NB4 (cell line): ENCODE measurements at regions not wholly inside any gene's neighbourhood (a gene's known extent, or its start where the extent isn't known, plus 50 kb on each side); places are given as distances from the start of the nearest gene placed in this dataset.

Experiments used
- DNase-seq: peaks from one replicate; pipeline ENCODE4 v3.0.0; 2010; ENCODE audit warnings: low read depth
- H3K4me3 ChIP-seq: one replicate; pipeline ENCODE4 v1.5.1; 2011; ENCODE audit warnings: mild to moderate bottlenecking, low read depth, low read length, moderate library complexity
- MYC ChIP-seq: IDR thresholded peaks from 2 replicates; pipeline ENCODE4 v1.6.1; 2011; ENCODE audit warnings: low read depth, low read length
- POLR2A ChIP-seq: IDR thresholded peaks from 2 replicates; pipeline ENCODE4 v1.6.1; 2011; ENCODE audit warnings: mild to moderate bottlenecking; ENCODE audit not compliant: insufficient read length; ENCODE audit errors: extremely low read depth
- TF ChIP-seq, protein P1 (sequence below): IDR thresholded peaks from 2 replicates; pipeline ENCODE4 v1.6.1; 2011; ENCODE audit warnings: low read depth, low read length
- TF ChIP-seq, protein P2 (sequence below): IDR thresholded peaks from one replicate; pipeline ENCODE4 v1.5.1; 2012; ENCODE audit warnings: low read depth, low read length

DNA sequence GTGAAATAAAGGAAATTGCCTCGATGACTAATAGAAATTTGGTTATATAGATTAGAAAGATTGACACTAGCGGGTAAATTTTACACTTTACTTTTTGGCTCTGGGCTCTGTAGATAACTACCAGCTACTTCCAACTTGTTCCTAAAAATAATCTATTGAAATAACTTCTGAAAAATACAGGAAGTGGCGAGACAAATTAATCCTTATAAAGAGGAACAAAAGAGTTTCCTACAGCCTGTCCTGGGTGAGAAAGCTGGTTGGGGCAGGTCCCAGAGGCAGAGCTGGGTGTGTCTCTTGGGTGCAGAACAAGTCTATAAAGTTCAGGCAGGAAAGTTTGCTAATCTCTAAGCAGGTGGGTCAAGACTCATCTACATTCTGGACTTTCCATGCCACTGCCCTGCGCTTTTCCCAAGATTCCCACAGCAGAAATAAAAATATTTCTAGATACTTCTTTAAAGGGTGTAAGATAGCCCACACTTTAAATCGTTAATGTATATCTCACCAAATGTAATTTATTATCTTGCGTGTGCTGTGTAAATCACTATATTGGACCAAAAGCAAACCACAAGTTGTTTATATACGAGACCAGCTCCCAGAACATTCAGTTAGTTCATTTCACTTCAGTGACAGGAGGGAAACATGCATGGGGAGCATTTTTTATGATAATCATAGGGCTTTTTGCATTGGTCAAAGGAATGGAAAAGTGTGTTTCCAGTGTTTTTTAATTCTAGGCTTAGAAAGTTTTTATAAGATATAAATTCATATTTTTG is 70.1 kb upstream of the NRIP1 start:
- no peak overlapping the region for H3K4me3 ChIP-seq
- TF ChIP-seq MYC = no peak
- DNase-seq = peak; percentile 1

DNA sequence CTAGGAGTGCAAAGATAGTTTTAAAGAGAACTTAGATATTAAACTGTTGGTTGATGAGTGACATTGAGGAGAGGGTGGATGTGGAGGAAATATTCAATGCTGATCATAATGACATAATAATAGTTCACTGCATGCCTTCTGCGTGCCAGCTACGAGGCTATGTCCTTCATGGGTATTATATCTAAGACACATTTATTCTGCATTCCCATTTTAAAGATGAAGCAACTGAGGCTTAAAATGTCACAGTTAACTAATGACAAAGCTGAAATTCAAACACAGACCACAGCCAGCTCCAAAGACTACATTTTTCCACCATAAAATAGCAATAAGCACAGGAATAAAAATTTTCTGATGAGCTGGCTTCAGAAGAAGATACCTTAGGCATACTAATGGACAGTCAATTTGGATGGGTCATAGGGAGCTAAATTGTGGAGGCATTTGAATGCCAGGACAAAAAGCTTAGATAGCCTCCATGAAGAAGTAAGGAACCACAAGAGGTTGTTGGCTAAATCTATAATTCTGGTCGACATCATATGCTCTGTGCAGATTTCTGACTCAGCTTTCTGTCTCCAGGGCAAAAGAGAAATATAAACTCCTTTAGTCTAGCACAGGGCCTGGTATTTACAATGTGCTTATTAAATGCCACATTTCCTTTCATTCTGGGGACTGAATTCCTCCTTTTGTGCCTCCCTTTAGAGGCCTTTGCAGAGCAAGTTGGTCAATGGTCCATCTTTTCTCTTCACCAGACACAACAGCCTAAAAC is 71.2 kb upstream of the NRIP1 start:
- H3K4me3 ChIP-seq = no peak overlapping the region
- TF ChIP-seq, protein P1, sequence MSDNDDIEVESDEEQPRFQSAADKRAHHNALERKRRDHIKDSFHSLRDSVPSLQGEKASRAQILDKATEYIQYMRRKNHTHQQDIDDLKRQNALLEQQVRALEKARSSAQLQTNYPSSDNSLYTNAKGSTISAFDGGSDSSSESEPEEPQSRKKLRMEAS = no peak
- no peak for TF ChIP-seq MYC
- no peak for TF ChIP-seq POLR2A
- TF ChIP-seq, protein P2, sequence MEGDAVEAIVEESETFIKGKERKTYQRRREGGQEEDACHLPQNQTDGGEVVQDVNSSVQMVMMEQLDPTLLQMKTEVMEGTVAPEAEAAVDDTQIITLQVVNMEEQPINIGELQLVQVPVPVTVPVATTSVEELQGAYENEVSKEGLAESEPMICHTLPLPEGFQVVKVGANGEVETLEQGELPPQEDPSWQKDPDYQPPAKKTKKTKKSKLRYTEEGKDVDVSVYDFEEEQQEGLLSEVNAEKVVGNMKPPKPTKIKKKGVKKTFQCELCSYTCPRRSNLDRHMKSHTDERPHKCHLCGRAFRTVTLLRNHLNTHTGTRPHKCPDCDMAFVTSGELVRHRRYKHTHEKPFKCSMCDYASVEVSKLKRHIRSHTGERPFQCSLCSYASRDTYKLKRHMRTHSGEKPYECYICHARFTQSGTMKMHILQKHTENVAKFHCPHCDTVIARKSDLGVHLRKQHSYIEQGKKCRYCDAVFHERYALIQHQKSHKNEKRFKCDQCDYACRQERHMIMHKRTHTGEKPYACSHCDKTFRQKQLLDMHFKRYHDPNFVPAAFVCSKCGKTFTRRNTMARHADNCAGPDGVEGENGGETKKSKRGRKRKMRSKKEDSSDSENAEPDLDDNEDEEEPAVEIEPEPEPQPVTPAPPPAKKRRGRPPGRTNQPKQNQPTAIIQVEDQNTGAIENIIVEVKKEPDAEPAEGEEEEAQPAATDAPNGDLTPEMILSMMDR = no peak
- DNase-seq = no peak

DNA sequence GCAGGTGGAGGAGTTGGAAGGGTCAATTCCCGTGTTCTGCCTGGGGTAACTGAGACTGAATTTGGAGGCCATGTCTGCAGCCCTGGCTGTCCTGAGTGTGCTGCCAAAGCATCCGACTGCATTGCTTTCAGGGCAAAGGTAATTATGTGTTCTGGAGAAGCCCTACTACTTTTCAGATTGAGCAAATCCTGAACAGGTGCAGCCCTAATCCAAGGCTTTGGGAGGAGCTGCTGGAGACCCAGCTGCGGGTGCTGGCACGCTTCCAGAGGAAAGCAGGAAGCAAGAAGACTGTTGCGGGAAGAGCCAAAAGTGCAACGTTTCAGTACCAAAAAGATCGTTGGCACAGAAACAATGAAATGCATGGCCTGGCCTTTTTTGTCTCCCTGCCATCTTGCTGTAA is 73.7 kb upstream of the NRIP1 start:
- H3K4me3 ChIP-seq = no peak overlapping the region
- TF ChIP-seq POLR2A = no peak
- TF ChIP-seq, protein P2 = no peak
- TF ChIP-seq, protein P1 = no peak
- TF ChIP-seq MYC = no peak
- no peak for DNase-seq

DNA sequence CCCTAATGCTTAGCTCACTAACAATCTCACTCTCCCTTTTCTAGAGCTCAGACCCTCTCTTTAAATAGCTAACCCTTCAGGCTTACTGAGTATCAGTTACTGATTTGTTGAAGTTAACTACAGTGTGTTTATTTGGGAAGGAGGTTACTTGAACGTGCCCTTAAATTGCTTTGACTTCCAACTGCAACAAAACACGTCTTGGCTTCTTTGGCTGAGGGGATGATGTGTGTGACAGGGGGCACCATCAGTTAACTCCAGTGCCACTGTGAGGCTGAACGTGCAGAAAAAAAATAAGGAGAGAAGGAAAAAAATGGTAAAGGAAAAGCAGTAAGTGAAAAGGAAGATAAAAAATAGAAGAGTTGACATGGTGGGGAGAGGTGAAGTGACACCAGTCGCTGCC is 75.1 kb upstream of the NRIP1 start:
- no peak for TF ChIP-seq MYC
- TF ChIP-seq, protein P1 = no peak
- TF ChIP-seq, protein P2 = no peak
- TF ChIP-seq POLR2A = no peak
- DNase-seq = no peak
- no peak overlapping the region for H3K4me3 ChIP-seq

DNA sequence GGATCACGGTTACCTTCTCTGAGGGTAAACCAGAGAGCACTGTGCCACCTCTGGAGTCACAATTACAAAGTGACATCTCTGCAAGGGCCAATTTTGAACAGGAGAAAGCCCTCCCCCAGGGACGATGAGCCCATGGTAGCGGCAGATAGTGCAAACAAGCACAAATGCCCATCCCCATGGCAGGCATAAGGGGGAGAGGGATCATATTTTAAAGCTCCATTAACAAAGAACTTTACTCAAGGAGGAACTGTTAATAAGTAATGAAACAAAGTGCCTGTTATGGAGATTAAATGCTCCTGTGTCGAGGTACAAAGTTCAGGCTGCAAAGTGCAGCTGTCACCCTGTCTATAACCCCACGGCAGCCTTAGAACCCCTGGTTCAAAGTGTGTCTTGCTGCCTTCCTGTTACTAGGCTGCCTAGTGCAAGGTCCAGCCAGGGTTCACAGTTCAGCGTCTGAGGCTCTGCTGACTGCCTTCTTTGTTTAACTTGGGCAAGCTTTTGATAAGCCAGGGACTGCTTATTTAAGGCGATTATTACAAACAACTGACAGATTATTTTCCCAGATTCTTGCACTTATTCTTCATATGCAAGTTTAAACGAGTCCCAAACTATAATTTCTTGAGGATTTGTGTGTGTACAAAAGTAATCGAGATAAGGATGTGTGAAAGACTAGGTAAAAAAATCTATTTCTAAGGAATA is 75.7 kb upstream of the NRIP1 start:
- H3K4me3 ChIP-seq = no peak overlapping the region
- TF ChIP-seq, protein P2 = no peak
- no peak for TF ChIP-seq MYC
- TF ChIP-seq, protein P1 = no peak
- no peak for TF ChIP-seq POLR2A
- no peak for DNase-seq

DNA sequence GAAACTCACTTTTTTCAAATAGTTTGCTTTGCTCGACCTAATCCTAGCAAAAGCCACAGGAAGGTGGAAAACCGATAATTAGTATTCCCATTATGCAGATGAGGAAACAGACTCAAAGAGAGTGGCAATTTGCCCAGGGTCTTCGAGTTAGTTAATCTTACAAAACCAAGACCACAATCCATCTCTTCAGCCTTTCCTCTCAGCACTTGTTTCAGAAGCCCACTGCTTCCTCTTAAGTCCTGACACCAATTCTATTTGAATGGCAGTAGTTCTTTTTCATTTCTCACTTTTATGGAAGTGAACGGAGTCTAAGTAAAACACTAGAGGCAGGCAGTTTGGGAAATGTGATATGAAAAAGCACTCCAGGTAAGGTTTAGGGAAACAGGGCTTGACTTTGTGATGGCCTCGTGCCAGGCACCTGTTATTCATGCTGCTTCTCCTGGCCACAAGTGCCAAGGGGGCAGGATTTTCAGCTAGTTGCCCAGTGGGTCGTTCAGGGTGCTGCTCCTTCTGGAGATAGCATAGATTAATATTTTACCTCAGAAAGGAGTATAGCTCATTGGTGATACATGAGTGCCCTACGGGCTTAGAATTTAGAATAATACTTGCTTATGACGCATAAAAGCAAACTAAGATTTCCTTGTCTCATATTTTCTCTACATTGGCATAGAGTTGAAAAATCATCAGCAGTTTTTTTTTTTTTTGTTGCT is 76.6 kb upstream of the NRIP1 start:
- TF ChIP-seq POLR2A = no peak
- DNase-seq = no peak
- H3K4me3 ChIP-seq = no peak overlapping the region
